HepG2 (cell line): ENCODE measurements at regions not wholly inside any gene's neighbourhood (a gene's known extent, or its start where the extent isn't known, plus 50 kb on each side); places are given as distances from the start of the nearest gene placed in this dataset.

Experiments used
- CCAR2 ChIP-seq: fragments of 200-400 bp; formaldehyde crosslinking; optimal IDR thresholded peaks from 2 replicates; pipeline ENCODE3; 2018; ENCODE audit warnings: low read depth, mild to moderate bottlenecking, low read length, moderate library complexity
- ELF3 ChIP-seq: IDR thresholded peaks from 2 replicates; pipeline ENCODE4 v1.6.1; 2016; ENCODE audit warnings: missing genetic modification reagents, missing compliant biosample characterization
- HMG20A ChIP-seq: IDR thresholded peaks from 2 replicates; pipeline ENCODE4 v1.6.1; 2016; ENCODE audit warnings: borderline replicate concordance
- KDM4B ChIP-seq: sonication (generic); formaldehyde crosslinking; IDR thresholded peaks from 2 replicates; pipeline ENCODE4 v1.4.0; 2020; ENCODE audit warnings: missing genetic modification reagents
- NFAT5 ChIP-seq: sonication (generic); formaldehyde crosslinking; IDR thresholded peaks from 2 replicates; pipeline ENCODE4 v1.4.0; 2020; ENCODE audit warnings: missing genetic modification reagents
- POGZ ChIP-seq: sonication (generic); formaldehyde crosslinking; IDR thresholded peaks from 2 replicates; pipeline ENCODE4 v1.4.0; 2020; ENCODE audit warnings: mild to moderate bottlenecking, missing genetic modification reagents
- POLR2AphosphoS2 ChIP-seq: IDR thresholded peaks from 2 replicates; pipeline ENCODE4 v1.6.1; 2011; ENCODE audit warnings: low read depth, low read length, improper control_type of control experiment
- SALL1 ChIP-seq: sonication (generic); formaldehyde crosslinking; IDR thresholded peaks from 2 replicates; pipeline ENCODE4 v1.8.0; 2022; ENCODE audit warnings: mild to moderate bottlenecking, missing genetic modification reagents
- SMAD3 ChIP-seq: sonication (generic); formaldehyde crosslinking; IDR thresholded peaks from 2 replicates; pipeline ENCODE4 v1.4.0; 2020; ENCODE audit warnings: missing genetic modification reagents
- TEAD3 ChIP-seq: optimal IDR thresholded peaks from 2 replicates; pipeline ENCODE3; 2016; ENCODE audit warnings: borderline replicate concordance
- TFE3 ChIP-seq: IDR thresholded peaks from 2 replicates; pipeline ENCODE4 v1.6.1; 2016
- ZNF44 ChIP-seq: sonication (generic); formaldehyde crosslinking; IDR thresholded peaks from 2 replicates; pipeline ENCODE4 v1.5.1; 2020; ENCODE audit warnings: mild to moderate bottlenecking, missing genetic modification reagents
- ZNF652 ChIP-seq: IDR thresholded peaks from 2 replicates; pipeline ENCODE4 v1.6.1; 2016; ENCODE audit warnings: low read depth, borderline replicate concordance
- ZSCAN9 ChIP-seq: IDR thresholded peaks from 2 replicates; pipeline ENCODE4 v1.6.1; 2016; ENCODE audit warnings: borderline replicate concordance
- TF ChIP-seq, protein P1 (sequence below): sonication (generic); formaldehyde crosslinking; IDR thresholded peaks from 2 replicates; pipeline ENCODE4 v1.8.1; 2023; ENCODE audit warnings: mild to moderate bottlenecking, missing genetic modification reagents
- TF ChIP-seq, protein P2 (sequence below): sonication (generic); formaldehyde crosslinking; IDR thresholded peaks from 2 replicates; pipeline ENCODE4 v1.4.0; 2020; ENCODE audit warnings: mild to moderate bottlenecking, low read depth, missing genetic modification reagents
- TF ChIP-seq, protein P3 (sequence below): sonication (generic); formaldehyde crosslinking; IDR thresholded peaks from 2 replicates; pipeline ENCODE4 v1.5.1; 2020; ENCODE audit warnings: mild to moderate bottlenecking, missing genetic modification reagents, moderate library complexity

- no peak for TF ChIP-seq KDM4B
- TF ChIP-seq ZSCAN9 (CRISPR knock-in tag), result no peak
- TF ChIP-seq ZNF44 (CRISPR knock-in tag), result no peak
- no peak for TF ChIP-seq TEAD3 (CRISPR knock-in tag)
- peak; percentile 38; the same call in 1 of the 2 replicates for TF ChIP-seq SALL1 (CRISPR knock-in tag)
- no peak for TF ChIP-seq CCAR2
- 0 out of 2 replicates have a peak, but pooled peaks have one; percentile 28 for TF ChIP-seq TFE3
- no peak for TF ChIP-seq POGZ (CRISPR knock-in tag)
- TF ChIP-seq SMAD3 (CRISPR knock-in tag), result no peak
- no peak for TF ChIP-seq NFAT5
- no peak for TF ChIP-seq HMG20A (CRISPR knock-in tag)
- no peak for TF ChIP-seq POLR2AphosphoS2
- no peak for TF ChIP-seq ZNF652 (CRISPR knock-in tag)
- TF ChIP-seq, protein P1, sequence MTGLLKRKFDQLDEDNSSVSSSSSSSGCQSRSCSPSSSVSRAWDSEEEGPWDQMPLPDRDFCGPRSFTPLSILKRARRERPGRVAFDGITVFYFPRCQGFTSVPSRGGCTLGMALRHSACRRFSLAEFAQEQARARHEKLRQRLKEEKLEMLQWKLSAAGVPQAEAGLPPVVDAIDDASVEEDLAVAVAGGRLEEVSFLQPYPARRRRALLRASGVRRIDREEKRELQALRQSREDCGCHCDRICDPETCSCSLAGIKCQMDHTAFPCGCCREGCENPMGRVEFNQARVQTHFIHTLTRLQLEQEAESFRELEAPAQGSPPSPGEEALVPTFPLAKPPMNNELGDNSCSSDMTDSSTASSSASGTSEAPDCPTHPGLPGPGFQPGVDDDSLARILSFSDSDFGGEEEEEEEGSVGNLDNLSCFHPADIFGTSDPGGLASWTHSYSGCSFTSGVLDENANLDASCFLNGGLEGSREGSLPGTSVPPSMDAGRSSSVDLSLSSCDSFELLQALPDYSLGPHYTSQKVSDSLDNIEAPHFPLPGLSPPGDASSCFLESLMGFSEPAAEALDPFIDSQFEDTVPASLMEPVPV, result no peak
- TF ChIP-seq, protein P2, sequence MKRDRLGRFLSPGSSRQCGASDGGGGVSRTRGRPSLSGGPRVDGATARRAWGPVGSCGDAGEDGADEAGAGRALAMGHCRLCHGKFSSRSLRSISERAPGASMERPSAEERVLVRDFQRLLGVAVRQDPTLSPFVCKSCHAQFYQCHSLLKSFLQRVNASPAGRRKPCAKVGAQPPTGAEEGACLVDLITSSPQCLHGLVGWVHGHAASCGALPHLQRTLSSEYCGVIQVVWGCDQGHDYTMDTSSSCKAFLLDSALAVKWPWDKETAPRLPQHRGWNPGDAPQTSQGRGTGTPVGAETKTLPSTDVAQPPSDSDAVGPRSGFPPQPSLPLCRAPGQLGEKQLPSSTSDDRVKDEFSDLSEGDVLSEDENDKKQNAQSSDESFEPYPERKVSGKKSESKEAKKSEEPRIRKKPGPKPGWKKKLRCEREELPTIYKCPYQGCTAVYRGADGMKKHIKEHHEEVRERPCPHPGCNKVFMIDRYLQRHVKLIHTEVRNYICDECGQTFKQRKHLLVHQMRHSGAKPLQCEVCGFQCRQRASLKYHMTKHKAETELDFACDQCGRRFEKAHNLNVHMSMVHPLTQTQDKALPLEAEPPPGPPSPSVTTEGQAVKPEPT (CRISPR knock-in tag), result no peak
- TF ChIP-seq ELF3, result no peak
- TF ChIP-seq, protein P3, sequence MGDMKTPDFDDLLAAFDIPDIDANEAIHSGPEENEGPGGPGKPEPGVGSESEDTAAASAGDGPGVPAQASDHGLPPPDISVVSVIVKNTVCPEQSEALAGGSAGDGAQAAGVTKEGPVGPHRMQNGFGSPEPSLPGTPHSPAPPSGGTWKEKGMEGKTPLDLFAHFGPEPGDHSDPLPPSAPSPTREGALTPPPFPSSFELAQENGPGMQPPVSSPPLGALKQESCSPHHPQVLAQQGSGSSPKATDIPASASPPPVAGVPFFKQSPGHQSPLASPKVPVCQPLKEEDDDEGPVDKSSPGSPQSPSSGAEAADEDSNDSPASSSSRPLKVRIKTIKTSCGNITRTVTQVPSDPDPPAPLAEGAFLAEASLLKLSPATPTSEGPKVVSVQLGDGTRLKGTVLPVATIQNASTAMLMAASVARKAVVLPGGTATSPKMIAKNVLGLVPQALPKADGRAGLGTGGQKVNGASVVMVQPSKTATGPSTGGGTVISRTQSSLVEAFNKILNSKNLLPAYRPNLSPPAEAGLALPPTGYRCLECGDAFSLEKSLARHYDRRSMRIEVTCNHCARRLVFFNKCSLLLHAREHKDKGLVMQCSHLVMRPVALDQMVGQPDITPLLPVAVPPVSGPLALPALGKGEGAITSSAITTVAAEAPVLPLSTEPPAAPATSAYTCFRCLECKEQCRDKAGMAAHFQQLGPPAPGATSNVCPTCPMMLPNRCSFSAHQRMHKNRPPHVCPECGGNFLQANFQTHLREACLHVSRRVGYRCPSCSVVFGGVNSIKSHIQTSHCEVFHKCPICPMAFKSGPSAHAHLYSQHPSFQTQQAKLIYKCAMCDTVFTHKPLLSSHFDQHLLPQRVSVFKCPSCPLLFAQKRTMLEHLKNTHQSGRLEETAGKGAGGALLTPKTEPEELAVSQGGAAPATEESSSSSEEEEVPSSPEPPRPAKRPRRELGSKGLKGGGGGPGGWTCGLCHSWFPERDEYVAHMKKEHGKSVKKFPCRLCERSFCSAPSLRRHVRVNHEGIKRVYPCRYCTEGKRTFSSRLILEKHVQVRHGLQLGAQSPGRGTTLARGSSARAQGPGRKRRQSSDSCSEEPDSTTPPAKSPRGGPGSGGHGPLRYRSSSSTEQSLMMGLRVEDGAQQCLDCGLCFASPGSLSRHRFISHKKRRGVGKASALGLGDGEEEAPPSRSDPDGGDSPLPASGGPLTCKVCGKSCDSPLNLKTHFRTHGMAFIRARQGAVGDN, result peak; percentile 17; the same call in 1 of the 2 replicates
Measured at GRCh38 chr12:58819345-58819744, 101.0 kb downstream of the LRIG3 start (continued).
